ENCODE measurements at regions not wholly inside any gene's neighbourhood (a gene's known extent, or its start where the extent isn't known, plus 50 kb on each side); places are given as distances from the start of the nearest gene placed in this dataset.

- ATAC-seq (ENCODE audit: low read depth in 2 of 2): no peak
- Mint-ChIP-seq H3K27me3 (no peaks in the 10 kb centered on the region), H3K4me1 (no peaks in the 10 kb centered on the region), H3K27ac (no peak overlapping the region), H3K9me3 (no peaks in the 10 kb centered on the region), H3K4me3 (no peak overlapping the region), H3K36me3 (no peaks in the 10 kb centered on the region)
- DNase-seq: no peak
These were observed 64.0 kb downstream of the BMP2 start for GRCh38 chr20:6831461-6831860.

DNA sequence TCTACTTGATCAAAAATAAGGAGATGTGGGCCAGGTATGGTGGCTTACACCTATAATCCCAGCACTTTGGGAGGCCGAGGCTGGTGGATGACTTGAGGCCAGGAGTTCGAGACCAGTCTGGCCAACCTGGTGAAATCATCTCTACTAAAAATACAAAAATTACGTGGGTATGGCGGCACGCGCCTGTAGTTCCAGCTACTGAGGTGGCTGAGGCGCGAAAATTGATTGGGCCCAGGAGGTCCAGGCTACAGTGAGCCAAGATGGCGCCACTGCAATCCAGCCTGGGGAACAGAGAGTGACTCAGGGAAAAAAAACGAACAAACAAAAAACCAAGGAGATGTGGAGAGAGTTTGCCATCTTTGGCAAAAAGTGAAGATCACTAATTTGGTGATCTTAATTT, 65.3 kb downstream of the BMP2 start:
- ATAC-seq (ENCODE audit: low read depth in 2 of 2): no peak
- DNase-seq: no peak
- H3K4me3 Mint-ChIP-seq: no peak overlapping the region

GRCh38 chr20:6835609-6836008, 68.1 kb downstream of the BMP2 start:
- Mint-ChIP-seq H3K4me3 (no peak overlapping the region), H3K27ac (no peak overlapping the region), H3K27me3 (peaks cover 0 to 6% (median 0%) of the 10 kb centered on the region in 3 donors), H3K9me3 (no peaks in the 10 kb centered on the region), H3K36me3 (no peaks in the 10 kb centered on the region), H3K4me1 (no peaks in the 10 kb centered on the region)
- ATAC-seq (ENCODE audit: low read depth in 2 of 2) (no peak), DNase-seq (no peak)

More for the DNA sequence above, 65.3 kb downstream of the BMP2 start:
- no peaks in the 10 kb centered on the region for H3K27me3 Mint-ChIP-seq
- H3K36me3 Mint-ChIP-seq: no peaks in the 10 kb centered on the region
- no peaks in the 10 kb centered on the region for H3K4me1 Mint-ChIP-seq
- H3K27ac Mint-ChIP-seq: no peak overlapping the region
- no peaks in the 10 kb centered on the region for H3K9me3 Mint-ChIP-seq

DNA sequence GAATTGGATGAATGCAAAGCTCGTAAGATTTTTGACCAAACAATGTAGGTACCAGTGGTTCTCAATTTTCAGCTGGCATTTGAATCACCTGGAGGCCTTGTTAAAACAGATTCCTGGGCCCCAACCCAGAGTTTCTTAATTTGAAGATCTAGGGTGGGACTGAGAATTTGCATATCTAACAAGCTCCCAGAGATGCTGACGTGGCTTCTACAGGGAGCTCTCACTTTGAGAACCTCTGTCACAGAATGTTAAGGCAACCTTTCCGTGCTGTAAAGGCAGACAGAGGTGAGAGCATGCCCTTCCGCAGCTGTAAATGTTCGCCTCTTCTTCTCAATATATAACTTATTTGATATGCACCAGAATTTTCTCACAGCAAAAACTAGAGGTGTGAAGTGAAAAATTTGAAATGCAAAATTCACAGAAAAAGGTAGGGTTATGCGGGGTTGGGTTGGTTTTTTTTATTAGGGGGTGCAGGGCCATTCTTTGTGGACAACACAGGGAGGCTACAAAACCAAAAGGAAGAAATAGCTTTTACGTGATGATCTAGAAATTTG, 69.4 kb downstream of the BMP2 start:
- no peak overlapping the region for H3K4me3 Mint-ChIP-seq
- no peak for DNase-seq
- H3K27me3 Mint-ChIP-seq: peaks cover 0 to 6% (median 0%) of the 10 kb centered on the region in 3 donors
- no peak overlapping the region for H3K27ac Mint-ChIP-seq
- H3K4me1 Mint-ChIP-seq: no peaks in the 10 kb centered on the region
- peaks cover 0 to 2% (median 0%) of the 10 kb centered on the region in 7 donors for H3K9me3 Mint-ChIP-seq
- ATAC-seq (ENCODE audit: low read depth in 2 of 2): no peak
- H3K36me3 Mint-ChIP-seq: no peaks in the 10 kb centered on the region

GRCh38 chr20:6837730-6838129, 70.2 kb downstream of the BMP2 start:
- H3K36me3 Mint-ChIP-seq: no peaks in the 10 kb centered on the region
- H3K9me3 Mint-ChIP-seq: peaks cover 0 to 2% (median 0%) of the 10 kb centered on the region in 7 donors
- H3K4me1 Mint-ChIP-seq: no peaks in the 10 kb centered on the region
- no peak for ATAC-seq (ENCODE audit: low read depth in 2 of 2)
- no peak for DNase-seq
- no peak overlapping the region for H3K27ac Mint-ChIP-seq
- H3K4me3 Mint-ChIP-seq: no peak overlapping the region
- peaks cover 0 to 6% (median 0%) of the 10 kb centered on the region in 3 donors for H3K27me3 Mint-ChIP-seq

DNA sequence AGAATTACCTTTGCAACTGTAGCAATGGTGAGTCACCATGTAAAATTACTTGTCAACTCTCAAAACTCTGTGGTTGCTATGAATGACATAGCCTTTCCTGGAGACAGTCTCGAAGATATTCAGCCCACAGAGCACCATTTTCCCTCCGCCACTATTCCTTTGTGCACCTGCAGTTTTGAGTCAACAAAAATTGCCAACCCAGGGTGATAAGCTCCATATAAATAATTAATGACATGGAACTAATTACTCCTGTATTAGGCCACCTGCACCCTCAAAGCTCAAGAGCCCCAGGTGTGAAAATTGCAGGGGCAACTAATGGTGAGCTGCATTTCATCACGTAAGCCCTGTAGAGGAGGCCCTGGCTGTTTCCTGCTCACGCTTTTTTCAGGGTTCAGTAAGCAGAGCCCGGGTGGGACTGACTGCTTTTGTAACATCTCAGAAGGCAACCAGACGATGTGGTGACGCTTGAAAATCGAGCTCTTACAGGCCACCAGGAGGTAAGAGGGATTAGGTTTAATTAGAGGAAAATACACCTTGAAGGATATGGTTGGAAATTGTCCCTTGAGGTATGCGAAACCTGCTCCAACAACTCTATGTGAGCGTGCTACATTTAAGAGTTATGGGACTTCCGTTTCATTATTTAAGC, 70.8 kb downstream of the BMP2 start:
- DNase-seq (no peak), ATAC-seq (ENCODE audit: low read depth in 2 of 2) (no peak)
- no peaks in the 10 kb centered on the region for H3K36me3 Mint-ChIP-seq
- H3K27me3 Mint-ChIP-seq: peaks cover 0 to 6% (median 0%) of the 10 kb centered on the region in 3 donors
- peaks cover 0 to 2% (median 0%) of the 10 kb centered on the region in 7 donors for H3K9me3 Mint-ChIP-seq
- no peak overlapping the region for H3K27ac Mint-ChIP-seq
- no peak overlapping the region for H3K4me3 Mint-ChIP-seq
- H3K4me1 Mint-ChIP-seq: no peaks in the 10 kb centered on the region

GRCh38 chr20:6841128-6841527, 73.6 kb downstream of the BMP2 start:
- H3K9me3 Mint-ChIP-seq: peaks cover 0 to 2% (median 0%) of the 10 kb centered on the region in 7 donors
- H3K4me3 Mint-ChIP-seq: no peak overlapping the region
- ATAC-seq (ENCODE audit: low read depth in 2 of 2) (no peak), DNase-seq (no peak)
- H3K4me1 Mint-ChIP-seq: no peaks in the 10 kb centered on the region
- H3K27ac Mint-ChIP-seq: no peak overlapping the region
- H3K36me3 Mint-ChIP-seq: no peaks in the 10 kb centered on the region
- peaks cover 0 to 11% (median 0%) of the 10 kb centered on the region in 3 donors for H3K27me3 Mint-ChIP-seq

- no peak for ATAC-seq (ENCODE audit: low read depth in 2 of 2)
- peaks cover 0 to 5% (median 0%) of the 10 kb centered on the region in 3 donors for H3K27me3 Mint-ChIP-seq
These were observed 77.7 kb downstream of the BMP2 start for GRCh38 chr20:6845141-6845540.

DNA sequence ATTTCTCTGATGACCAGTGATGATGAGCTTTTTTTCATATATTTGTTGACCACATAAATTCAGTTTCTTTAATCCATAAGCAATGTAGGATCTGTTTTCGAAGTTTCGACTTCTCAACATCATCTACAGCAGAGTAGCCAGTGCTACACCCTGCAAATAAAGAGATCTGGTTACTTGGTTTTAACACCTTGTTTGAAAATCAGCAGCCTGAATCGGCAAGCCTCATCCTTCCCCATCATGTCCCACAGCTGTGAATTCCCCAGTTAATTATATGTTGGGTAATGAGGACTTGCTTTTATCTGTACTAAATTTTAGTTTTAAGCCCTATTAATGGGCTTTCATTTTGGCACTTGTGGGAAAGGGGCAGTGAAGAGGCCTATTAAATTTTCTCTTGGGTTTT, 80.6 kb downstream of the BMP2 start:
- Mint-ChIP-seq H3K27me3 (peaks cover 0 to 5% (median 0%) of the 10 kb centered on the region in 3 donors), H3K4me3 (no peak overlapping the region)
- ATAC-seq (ENCODE audit: low read depth in 2 of 2): no peak

More at GRCh38 chr20:6845141-6845540, 77.7 kb downstream of the BMP2 start:
- H3K4me3 Mint-ChIP-seq: no peak overlapping the region
- no peaks in the 10 kb centered on the region for H3K36me3 Mint-ChIP-seq
- peaks cover 0 to 3% (median 2%) of the 10 kb centered on the region in 7 donors for H3K9me3 Mint-ChIP-seq
- H3K4me1 Mint-ChIP-seq: no peaks in the 10 kb centered on the region
- no peak for DNase-seq
- no peak overlapping the region for H3K27ac Mint-ChIP-seq

DNA sequence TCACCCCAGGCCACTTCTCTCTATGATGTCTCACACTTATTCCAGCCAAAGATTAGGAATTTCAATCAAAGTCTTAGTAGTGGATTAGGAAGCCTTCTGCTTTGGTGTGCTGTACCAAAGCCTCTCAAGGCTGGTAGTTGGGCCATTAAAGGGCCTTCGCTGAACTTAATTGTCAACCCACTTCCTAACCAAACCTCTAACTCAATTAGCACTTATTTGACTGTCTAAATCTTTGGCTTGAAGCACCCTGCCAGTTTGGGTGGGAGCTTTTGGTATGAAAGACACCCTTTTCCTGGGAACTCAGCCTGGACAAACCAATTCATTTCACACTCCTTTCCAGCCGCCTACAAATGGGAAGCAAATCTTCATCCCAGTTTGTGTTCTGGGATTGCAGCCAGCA, 81.5 kb downstream of the BMP2 start:
- DNase-seq (no peak), ATAC-seq (ENCODE audit: low read depth in 2 of 2) (no peak)
- H3K27ac Mint-ChIP-seq: no peak overlapping the region
- H3K4me1 Mint-ChIP-seq: no peaks in the 10 kb centered on the region
- peaks cover 0 to 4% (median 0%) of the 10 kb centered on the region in 7 donors for H3K9me3 Mint-ChIP-seq
- peaks cover 0 to 3% (median 0%) of the 10 kb centered on the region in 3 donors for H3K27me3 Mint-ChIP-seq
- no peaks in the 10 kb centered on the region for H3K36me3 Mint-ChIP-seq
- no peak overlapping the region for H3K4me3 Mint-ChIP-seq

More for the DNA sequence above, 80.6 kb downstream of the BMP2 start:
- DNase-seq: no peak
- peaks cover 0 to 4% (median 0%) of the 10 kb centered on the region in 7 donors for H3K9me3 Mint-ChIP-seq
- H3K4me1 Mint-ChIP-seq: no peaks in the 10 kb centered on the region
- no peaks in the 10 kb centered on the region for H3K36me3 Mint-ChIP-seq
- no peak overlapping the region for H3K27ac Mint-ChIP-seq

DNA sequence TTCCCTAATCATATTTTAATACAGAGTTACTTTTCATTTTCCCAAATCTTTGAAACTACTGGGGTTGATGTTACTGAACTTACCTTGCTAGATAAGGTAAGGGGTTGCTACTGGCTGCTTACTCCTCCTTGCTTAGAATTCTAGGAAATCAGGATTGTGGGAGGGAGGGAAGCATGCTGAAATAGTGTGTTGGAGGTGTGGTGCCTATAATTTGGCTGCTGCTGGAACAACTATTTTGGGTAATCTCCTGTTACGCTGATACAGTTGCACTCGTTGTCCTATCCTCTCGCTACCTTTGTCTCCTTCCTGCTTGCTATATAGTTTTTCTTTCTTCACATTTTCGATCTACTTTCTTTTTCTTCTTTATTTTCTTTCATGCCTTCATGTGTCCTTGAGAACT, 83.7 kb downstream of the BMP2 start:
- DNase-seq: no peak
- ATAC-seq (ENCODE audit: low read depth in 2 of 2): no peak
- H3K27me3 Mint-ChIP-seq: no peaks in the 10 kb centered on the region
- H3K36me3 Mint-ChIP-seq: no peaks in the 10 kb centered on the region
- H3K9me3 Mint-ChIP-seq: peaks cover 0 to 4% (median 0%) of the 10 kb centered on the region in 7 donors
- no peaks in the 10 kb centered on the region for H3K4me1 Mint-ChIP-seq
- H3K4me3 Mint-ChIP-seq: no peak overlapping the region
- H3K27ac Mint-ChIP-seq: no peak overlapping the region

DNA sequence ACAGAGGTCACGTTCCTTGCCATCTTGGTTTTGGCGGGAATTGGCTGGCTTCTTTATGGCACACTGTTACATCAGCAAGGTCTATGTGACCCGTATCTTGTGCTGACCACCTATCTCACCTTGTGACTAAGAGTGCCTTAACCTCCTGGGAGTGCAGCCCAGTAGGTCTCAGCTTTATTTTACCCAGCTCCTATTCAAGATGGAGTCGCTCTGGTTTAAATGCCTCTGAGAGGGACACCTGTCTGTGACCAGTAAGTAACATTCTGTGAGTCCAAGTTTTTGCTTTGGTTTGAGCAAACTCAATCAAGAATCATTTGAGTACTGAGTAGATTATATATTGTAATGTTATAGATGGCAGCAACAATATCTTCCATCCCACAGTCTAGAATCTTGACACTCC, 85.0 kb downstream of the BMP2 start:
- no peak for ATAC-seq (ENCODE audit: low read depth in 2 of 2)
- no peak for DNase-seq
- Mint-ChIP-seq H3K4me1 (no peaks in the 10 kb centered on the region), H3K9me3 (peaks cover 0 to 2% (median 0%) of the 10 kb centered on the region in 7 donors), H3K4me3 (no peak overlapping the region), H3K36me3 (no peaks in the 10 kb centered on the region), H3K27ac (no peak overlapping the region), H3K27me3 (peaks cover 0 to 4% (median 0%) of the 10 kb centered on the region in 3 donors)

DNA sequence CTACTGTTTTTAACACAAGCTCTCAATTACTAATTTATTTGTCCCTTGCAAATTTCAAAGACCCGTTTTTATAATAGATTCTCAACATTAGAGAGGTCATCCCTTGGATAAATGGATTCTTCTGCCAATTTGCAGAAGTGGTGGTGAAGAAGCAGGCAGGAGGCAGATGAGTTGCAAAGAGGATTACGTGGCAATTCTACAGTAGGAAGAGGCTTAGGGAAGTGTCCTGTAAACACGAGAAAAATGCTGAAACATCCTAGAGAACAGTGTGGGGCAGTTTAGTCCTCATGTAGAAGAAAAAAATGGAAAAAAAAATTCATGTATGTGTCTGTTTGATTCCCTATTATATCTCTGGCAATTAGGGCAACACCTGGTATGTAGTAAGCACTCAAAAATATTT, 87.6 kb downstream of the BMP2 start:
- peaks cover 0 to 4% (median 3%) of the 10 kb centered on the region in 3 donors for H3K27me3 Mint-ChIP-seq

GRCh38 chr20:6855796-6856195, 88.3 kb downstream of the BMP2 start:
- ATAC-seq (ENCODE audit: low read depth in 2 of 2): no peak
- no peak overlapping the region for H3K4me3 Mint-ChIP-seq

More for the DNA sequence above, 87.6 kb downstream of the BMP2 start:
- ATAC-seq (ENCODE audit: low read depth in 2 of 2): no peak
- H3K27ac Mint-ChIP-seq: peak overlapping the region in 1 of 6 donors; percentile 34
- no peaks in the 10 kb centered on the region for H3K36me3 Mint-ChIP-seq
- H3K9me3 Mint-ChIP-seq: peaks cover 0 to 2% (median 0%) of the 10 kb centered on the region in 7 donors
- DNase-seq: no peak
- H3K4me1 Mint-ChIP-seq: no peaks in the 10 kb centered on the region
- H3K4me3 Mint-ChIP-seq: no peak overlapping the region

More at GRCh38 chr20:6855796-6856195, 88.3 kb downstream of the BMP2 start:
- H3K9me3 Mint-ChIP-seq: peaks cover 0 to 2% (median 0%) of the 10 kb centered on the region in 7 donors
- peaks cover 0 to 4% (median 3%) of the 10 kb centered on the region in 3 donors for H3K27me3 Mint-ChIP-seq
- no peak for DNase-seq
- no peaks in the 10 kb centered on the region for H3K36me3 Mint-ChIP-seq
- H3K27ac Mint-ChIP-seq: no peak overlapping the region
- H3K4me1 Mint-ChIP-seq: no peaks in the 10 kb centered on the region

Data from naive B cell (primary cell).